AG09319 (cell line): ENCODE measurements at regions not wholly inside any gene's neighbourhood (a gene's known extent, or its start where the extent isn't known, plus 50 kb on each side); places are given as distances from the start of the nearest gene placed in this dataset.

Experiments
- DNase-seq: peaks from one replicate; pipeline ENCODE4 v3.0.0-alpha.2; 2010; ENCODE audit warnings: low read depth; ENCODE audit errors: extremely low read depth
- TF ChIP-seq, protein P1 (sequence below): IDR thresholded peaks from 2 replicates; pipeline ENCODE4 v1.5.1; 2011; ENCODE audit warnings: low read depth, mild to moderate bottlenecking, inconsistent platforms, low read length, moderate library complexity

DNA sequence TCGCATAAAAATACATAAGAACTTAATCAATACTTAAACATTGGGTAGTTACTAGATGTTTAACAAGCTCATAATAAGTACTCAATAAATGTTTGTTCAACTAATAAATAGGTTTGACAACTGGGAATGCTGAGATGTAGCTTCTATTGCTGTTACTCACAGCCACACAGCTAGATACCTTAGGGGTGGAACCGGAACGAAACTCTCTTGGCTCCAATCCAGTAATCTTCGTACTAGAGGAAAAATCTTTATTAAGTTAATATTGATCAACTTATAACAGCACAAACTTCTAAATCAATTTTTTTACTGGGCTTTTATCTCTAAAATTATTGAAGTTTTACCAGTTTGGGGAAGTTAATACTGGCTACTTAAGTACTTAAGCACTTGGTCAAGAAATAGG is 247.8 kb downstream of the PAX3 start:
- TF ChIP-seq, protein P1, sequence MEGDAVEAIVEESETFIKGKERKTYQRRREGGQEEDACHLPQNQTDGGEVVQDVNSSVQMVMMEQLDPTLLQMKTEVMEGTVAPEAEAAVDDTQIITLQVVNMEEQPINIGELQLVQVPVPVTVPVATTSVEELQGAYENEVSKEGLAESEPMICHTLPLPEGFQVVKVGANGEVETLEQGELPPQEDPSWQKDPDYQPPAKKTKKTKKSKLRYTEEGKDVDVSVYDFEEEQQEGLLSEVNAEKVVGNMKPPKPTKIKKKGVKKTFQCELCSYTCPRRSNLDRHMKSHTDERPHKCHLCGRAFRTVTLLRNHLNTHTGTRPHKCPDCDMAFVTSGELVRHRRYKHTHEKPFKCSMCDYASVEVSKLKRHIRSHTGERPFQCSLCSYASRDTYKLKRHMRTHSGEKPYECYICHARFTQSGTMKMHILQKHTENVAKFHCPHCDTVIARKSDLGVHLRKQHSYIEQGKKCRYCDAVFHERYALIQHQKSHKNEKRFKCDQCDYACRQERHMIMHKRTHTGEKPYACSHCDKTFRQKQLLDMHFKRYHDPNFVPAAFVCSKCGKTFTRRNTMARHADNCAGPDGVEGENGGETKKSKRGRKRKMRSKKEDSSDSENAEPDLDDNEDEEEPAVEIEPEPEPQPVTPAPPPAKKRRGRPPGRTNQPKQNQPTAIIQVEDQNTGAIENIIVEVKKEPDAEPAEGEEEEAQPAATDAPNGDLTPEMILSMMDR, result no peak
- DNase-seq, result no peak

DNA sequence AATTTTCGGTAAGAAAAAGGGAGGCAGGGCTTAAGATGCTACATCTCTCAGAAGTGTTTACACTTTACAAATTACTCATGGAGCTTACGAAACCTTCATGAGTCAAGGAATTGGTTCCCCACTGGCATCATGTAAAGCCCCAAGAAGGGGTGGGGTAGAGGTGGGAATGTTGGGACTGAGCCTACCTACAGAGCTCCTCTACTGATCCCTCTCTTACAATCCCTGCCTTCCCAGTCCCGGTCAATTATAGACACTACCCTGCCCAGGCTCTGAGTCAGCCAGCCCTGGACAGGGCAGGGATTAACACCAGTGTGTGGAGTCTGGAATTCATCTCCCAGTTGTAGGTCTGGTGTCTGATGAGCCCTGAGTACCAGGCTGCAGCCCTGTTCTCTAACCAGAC is 248.9 kb downstream of the PAX3 start:
- TF ChIP-seq, protein P1, result no peak
- DNase-seq, result no peak

DNA sequence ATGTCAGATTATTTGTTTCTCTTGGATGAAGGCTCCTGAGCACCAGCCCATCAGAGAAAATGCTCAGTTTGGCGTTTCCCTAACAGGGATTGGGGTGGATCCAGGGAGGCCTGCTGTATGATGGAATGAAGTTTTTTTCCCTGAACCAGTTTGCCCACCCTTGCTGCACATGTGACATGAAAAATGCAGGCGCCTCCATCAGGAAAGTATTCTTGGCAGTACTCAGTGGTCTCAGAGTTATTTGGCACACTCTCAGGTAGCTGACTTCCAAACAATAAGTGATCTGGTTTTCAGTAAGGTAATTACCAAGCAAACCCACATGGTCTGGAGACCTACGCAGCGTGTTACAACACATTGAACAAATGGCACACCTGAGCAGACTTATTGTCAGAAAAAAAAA is 254.9 kb downstream of the PAX3 start:
- TF ChIP-seq, protein P1, result no peak
- no peak for DNase-seq

DNA sequence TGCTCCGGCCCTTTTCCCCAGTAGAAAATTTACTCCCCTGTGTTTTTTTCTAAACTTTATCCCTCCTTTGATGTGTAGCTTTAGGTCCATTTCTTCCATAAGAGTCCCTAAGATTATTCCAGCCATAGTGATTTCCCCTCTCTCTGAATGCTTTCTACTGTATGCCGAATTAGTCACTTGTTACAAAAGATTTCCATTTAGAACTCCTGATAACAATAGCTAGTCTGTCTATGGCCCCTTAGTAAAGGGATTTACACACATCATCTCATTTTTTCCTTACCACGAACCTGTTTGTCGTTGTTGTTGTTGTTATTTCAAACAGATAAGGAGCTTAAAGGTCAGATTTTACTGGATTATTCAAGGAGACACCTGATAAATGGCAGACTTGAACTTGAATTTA is 256.1 kb downstream of the PAX3 start:
- no peak for DNase-seq
- TF ChIP-seq, protein P1, result no peak

DNA sequence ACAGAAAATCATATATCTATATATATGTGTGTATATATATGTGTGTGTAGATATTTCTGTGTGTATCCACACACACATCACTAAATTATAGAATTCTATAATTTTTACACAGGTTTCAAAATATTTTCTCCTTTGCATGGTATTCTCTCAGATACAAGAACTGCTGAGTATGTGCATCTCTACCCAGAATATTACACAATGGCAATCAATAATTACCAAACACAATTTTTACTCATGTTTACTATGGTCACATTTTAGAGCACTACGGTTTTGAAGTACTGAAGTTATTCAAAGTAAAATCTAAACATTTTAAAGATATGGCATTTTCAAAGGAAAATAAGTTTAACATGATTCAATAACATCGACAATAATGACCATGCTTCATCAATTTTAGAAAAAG is 258.5 kb downstream of the PAX3 start:
- DNase-seq, result no peak
- TF ChIP-seq, protein P1, result no peak

DNA sequence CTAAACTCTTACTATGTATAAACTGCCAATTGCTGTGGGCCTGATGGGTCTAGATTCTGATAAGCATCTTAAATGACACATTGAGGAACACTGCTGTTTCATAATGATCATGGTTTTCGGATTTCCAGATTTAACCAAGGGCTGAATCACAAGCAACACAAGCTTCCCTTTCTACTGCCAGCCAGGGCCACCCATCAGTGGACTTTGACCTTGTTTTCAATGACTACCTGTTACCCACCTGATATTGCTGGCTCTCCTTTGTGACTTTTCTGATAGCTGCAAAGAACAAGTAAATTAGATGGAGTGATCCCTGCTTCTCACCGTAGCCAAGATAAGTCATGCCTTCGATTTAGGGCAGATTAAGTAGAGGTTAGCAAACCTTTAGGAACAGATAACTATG is 259.0 kb downstream of the PAX3 start:
- DNase-seq, result no peak
- TF ChIP-seq, protein P1, result no peak

DNA sequence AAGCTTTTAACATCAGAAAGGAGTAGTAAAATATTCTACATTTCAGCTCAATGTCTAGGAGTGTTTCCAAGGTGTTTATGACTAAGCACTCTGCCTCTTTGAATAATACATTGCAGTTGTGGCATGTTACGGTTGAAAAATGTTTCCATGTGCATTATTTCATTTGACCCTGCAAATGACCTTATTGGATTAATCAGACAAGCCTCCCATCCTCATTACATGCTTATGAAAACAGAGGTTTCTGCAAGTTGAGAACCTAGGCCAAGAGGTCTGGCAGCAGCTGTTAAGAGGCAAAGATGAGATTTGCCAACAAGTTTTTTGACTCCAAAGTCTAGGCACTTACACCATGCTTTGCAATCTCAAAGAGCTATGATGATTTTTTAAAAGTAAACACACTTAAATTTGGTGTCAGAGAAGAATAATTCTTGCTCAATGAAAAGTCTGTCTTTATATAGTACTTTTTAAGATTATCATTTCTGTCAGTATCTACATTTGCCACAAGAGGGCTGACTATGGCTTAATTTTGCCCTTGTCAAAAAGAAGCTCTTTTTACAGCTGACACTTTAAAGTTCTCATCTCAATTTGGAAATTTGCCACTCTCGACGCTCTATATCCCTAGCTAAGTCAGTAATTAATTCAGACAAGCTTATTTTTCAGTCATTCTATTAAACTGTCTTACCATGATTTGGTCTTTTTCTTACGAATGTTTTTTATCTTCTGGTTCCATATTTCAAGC is 260.6 kb downstream of the PAX3 start:
- TF ChIP-seq, protein P1, result peak; percentile 19
- DNase-seq, result no peak
